GM21360 (cell line): ENCODE measurements at regions not wholly inside any gene's neighbourhood (a gene's known extent, or its start where the extent isn't known, plus 50 kb on each side); places are given as distances from the start of the nearest gene placed in this dataset.

Experiments
- ATAC-seq: cut with Tn5 transposase; IDR thresholded peaks from one replicate; pipeline ENCODE4 v1.9.1; 2021; ENCODE audit warnings: mild to moderate bottlenecking, moderate library complexity; ENCODE audit not compliant: unreplicated experiment

GRCh38 chr1:81366173-81366572, 434.6 kb upstream of the ADGRL2 start:
- ATAC-seq, result no peak

DNA sequence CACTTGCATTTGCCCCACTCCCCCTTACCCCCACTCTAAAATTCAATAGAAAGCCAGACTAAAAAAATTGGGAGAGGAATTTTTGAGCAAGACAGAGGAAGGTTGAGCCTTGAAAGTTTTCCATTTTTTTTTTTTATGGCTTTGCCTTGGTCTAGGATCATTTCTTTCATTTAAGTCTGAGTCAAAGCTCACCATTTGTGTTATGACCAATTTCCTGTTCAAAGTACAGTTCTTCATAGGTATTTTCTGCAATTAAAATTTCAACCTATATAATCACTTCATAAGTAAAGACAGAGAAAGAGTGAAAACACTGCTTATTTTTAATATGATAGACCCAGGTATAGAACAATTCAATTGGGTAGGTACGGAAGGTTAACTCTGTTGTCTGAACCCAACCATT, 436.6 kb upstream of the ADGRL2 start:
- no peak for ATAC-seq

DNA sequence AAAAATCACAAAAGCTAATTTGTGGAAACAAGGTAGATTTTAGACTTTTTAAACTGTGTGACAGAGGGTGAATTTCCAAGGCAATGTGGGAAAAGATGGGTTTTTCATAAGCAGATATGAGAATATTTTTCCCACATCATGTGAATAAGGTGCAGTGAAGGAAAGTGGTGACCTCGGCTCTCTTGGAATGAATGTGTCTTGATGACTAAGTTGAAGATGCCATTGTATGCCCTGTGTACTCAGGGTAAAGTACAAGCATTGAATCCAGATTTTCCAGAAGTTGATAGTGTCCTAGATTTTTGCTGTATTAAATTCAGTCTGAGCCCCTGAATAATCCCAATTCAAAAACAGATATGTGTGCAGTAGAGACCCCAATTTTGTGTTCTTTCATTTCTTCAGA, 442.6 kb upstream of the ADGRL2 start:
- ATAC-seq, result no peak

DNA sequence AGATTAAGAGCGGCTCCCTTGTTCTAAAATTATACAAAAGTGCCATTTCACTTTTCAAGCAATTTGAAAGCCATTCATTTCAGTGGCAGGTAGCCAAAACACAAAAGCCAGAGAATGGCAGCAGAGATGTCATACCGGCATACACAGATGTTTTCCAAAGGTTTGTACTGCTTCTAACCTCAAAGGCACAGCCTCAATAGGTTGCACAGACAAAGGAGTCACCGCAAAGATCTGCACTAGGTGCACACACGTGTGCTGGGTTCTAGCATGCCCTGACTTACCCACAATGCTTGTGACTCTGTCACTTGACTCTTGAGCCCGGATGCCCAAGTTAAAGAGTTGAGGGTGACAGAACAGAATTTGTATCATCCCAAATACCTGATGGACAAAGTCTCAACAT, 448.9 kb upstream of the ADGRL2 start:
- ATAC-seq, result no peak

DNA sequence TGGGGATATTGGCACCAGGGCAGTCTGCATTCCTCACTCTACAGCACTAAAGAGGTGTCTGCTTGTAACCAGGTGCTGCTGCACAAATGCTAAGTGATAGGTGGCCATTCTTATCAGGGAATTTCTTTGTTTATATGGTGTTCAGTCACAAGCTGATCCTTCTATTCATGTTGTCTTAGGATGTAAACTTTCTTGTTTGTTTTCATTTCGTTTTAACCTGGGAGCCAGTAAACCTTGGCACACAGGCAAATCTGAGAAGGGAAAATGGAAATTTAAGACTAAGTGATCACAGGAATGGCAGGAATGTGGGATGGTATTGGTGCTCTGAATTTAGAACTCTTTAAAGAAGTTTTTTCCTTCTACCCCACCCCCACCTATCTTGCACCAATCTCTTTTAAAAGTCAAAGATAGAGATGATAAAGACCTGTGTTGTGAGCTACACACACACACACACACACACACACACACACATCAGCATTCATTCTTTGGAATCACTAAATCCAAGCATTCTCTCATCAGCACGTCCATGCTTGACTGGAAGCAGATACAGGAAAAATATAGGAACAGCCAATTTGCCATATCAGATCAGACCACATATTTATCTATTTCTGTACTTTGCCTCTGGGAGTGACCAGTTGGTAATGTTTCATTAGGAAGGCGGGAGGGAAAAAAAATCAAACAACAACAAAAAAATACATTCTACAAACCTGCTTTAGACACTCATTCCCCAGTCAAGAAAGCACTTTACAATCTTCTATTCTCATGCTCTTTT, 451.4 kb upstream of the ADGRL2 start:
- no peak for ATAC-seq

DNA sequence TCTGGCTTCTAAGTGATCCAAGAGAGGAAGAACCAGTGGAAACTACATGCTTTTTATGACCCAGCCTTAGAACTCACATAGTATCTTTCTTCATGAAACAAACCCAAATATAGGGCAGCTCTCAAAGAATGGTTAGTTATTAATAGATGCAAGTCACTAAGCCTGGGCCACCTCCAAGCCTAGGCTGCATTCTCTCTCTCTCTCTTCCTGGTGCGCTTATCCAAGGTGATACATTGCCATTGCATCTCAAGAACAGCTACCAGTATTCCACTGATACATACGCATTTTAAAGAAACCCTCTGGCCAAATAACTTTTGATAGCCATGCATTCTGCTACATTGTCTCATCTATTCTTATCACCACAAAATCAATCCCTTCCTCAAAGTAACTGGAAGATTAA, 455.6 kb upstream of the ADGRL2 start:
- no peak for ATAC-seq

DNA sequence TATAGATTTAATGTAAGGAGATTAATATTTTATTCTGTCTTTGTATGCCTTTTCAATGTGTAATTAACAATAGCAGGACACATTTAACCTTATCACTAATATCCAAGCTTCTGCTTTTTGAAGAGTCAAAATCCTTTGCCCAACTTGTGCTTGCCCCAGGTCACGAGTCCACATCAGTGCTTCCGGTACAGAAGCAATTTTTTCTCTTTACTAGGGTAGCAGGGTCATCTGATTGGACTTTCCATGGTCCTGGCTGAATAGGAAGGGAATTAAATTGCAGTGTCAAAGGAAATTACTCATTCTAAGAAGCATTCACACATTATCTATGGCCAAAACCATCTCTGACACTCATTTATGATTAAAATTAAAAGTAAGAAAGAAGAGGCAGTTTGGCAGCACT, 460.5 kb upstream of the ADGRL2 start:
- no peak for ATAC-seq

DNA sequence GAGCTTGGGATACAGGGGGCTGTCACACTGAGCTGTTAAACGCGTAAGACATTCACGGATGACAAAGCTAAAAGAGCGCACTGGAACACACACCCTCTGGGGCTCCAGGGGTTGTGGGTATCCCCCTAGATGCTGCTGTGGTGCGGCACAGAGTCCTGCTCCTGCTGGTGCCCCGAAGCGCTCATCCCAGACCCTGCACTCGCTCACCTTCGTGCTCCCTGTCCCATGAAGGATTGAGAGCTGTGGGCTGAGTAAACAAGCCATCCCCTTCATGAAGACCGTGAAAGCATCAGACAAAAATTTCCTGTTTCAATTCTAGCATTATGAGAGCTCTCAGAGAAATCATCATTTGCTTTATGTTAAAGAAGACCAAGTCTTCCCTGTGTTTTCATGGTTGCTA, 463.5 kb upstream of the ADGRL2 start:
- no peak for ATAC-seq

GRCh38 chr1:81335876-81336275, 464.9 kb upstream of the ADGRL2 start:
- no peak for ATAC-seq

GRCh38 chr1:81330521-81330920, 470.2 kb upstream of the ADGRL2 start:
- no peak for ATAC-seq

DNA sequence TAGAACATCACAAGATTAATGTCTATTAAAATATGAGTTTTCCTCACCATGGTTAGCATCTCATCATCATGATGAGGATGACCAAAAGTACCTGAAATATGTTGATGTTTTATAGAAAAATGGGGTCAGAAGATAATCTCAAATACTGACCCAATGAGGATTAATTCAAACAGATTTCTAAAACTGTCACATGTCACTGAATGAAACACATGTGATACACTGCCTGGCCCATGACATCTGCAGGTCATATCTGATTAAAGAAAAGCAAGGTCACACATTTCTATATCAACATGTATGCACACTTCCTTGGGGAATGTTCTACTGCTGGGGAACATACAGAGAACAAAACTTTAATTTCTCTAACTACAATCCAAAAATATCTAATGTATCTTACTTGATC, 470.6 kb upstream of the ADGRL2 start:
- no peak for ATAC-seq

GRCh38 chr1:81329041-81329440, 471.7 kb upstream of the ADGRL2 start:
- ATAC-seq, result no peak

DNA sequence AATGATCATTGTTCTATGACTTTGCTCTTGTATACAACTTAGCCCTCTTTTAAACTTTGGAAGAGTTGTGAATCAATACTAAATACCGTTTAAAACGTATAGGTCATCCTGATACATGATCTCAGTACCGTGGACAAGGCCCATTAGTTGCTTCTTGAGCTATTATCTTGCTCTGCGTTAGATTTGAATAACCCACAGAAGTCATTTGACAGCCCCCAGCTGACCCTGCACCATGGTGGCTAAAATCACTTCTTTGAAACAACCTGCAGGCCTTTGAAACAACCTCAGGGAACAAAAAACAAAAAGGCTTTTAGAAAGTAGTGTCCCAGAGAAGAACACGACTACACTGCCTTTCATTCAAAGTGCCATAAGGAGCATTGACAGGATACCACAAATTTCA, 473.0 kb upstream of the ADGRL2 start:
- ATAC-seq, result no peak

DNA sequence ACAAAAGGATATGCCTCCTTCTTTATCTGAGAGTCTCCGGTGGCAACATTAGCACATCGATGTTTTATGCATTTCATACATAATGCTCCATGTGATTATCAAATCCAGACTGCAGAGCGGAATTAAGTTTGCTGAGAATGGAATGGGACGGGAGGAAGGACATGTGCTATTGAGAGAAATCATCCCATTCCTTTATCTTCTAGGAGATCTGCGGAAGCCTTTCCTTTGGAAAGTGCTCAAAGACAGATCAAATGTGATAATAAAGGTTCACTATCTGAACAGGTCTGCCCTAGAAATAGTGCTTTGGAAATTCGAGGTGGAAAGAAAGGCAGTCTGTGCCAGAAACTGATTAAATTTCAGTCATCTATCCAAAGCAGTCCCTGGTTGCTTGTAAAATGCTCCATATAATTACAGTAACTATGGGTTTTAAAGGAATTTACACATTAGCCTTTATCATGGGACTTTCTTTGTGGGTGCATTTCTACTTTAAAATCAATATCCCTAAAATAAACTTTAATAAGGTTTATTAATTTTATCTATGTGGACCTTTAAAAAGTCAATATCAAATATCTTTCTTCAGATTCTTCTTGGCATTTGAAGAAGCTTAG, 473.5 kb upstream of the ADGRL2 start:
- ATAC-seq, result no peak

- ATAC-seq, result no peak
Observed at GRCh38 chr1:81326212-81326611, 474.5 kb upstream of the ADGRL2 start.

DNA sequence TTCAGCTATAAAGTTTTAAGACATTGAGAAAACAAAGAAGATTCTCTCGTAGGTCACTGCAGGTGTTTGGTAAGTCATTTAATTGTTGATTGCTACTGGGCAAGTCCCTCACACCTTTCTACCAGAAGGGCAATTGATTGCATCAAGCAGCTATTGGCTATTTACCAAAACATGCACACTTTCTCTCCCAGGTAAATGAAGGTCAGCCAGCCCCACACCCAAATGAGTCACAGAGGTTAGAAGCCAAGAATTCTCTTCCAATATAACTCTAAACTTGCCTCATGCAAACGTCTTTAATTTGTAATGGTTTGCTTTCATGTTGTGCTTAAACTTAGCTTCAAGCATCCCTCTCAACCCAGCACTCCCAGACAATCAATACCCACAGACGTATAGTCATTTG, 475.3 kb upstream of the ADGRL2 start:
- ATAC-seq, result no peak

- no peak for ATAC-seq
Observed at GRCh38 chr1:81323862-81324261, 476.9 kb upstream of the ADGRL2 start.

DNA sequence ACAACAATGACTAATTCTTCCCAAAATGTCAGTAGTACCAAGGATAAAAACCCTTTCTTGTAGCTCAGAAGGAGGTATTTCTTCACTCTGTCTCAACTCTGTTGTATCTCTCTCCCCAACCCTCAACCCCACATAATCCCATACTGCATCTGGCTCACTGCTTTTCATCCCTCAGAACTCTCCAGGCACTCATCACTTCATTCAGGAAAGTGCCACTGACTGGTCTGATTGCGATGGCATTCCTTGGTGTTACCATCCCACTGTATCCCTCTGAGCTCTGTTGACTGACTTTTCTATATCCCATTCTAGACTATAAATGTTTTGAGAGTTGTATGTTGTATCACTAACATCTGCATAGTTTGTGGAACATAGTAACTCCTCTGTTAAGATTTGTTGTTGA, 483.5 kb upstream of the ADGRL2 start:
- no peak for ATAC-seq

DNA sequence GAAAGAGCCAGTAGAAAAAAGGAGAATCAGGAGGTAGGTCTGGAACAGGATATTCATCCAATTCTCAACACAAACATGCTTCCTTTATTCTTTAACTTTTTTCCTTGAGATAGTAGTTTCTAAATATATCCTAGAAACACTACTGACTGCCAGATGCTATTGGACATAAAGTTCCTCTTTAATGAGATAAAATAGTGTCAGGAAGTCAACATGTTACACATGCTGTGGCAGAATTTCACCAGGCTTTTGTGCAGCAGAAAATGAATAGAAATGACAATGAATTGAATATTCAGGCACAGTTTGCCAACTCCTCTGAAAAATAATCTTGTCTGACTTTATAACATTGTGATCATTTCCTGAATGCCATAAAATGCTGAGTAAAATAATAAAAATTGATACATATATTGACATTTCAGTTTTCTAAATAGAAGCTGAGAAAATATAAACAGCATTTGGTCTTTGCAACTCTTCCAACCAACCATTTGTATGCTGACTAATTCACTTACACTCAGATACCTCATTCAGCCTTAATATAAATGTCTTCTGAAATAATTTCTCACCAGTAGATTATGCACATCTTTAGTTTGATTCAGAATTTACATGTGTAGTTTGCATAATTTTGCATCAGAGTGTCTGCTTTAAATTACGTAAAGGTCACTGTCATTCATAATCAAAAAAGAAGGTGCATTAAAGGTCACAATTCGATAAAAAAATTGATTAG, 486.1 kb upstream of the ADGRL2 start:
- no peak for ATAC-seq

GRCh38 chr1:81313289-81313688, 487.4 kb upstream of the ADGRL2 start:
- ATAC-seq, result no peak

- no peak for ATAC-seq
Observed at GRCh38 chr1:81312272-81312754, 488.4 kb upstream of the ADGRL2 start.

DNA sequence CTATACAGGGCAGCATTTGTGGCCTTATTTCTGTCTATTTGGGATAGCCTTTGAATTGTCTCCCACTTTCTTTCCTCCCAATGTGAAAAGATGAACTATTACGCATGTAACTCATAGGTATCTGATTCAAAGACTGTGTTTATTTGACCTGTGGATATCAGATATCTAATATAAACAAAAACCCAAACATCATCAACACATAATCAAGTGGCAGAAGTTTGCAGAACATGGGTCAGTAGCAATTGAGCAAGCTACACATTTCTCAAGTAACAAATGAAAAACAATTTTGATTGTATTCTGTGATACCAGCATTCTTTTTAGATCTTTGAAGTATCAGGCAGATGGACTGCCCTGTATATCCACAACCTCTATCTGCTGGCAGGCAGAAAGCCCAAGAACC, 490.5 kb upstream of the ADGRL2 start:
- no peak for ATAC-seq
